Endodermal cell (in vitro differentiated cells): ENCODE measurements at regions not wholly inside any gene's neighbourhood (a gene's known extent, or its start where the extent isn't known, plus 50 kb on each side); places are given as distances from the start of the nearest gene placed in this dataset.

ENCODE experiments used
- DNase-seq: peaks from one replicate; pipeline ENCODE4 v3.0.0-alpha.2; 2017
- H3K27ac ChIP-seq: 2 replicates; pipeline ENCODE4 v1.5.1; 2013; ENCODE audit warnings: mild to moderate bottlenecking, low read depth, low read length, moderate library complexity
- H3K27me3 ChIP-seq: 2 replicates; pipeline ENCODE4 v1.6.1; 2013; ENCODE audit warnings: mild to moderate bottlenecking, low read length, moderate library complexity; ENCODE audit not compliant: insufficient read depth, control insufficient read depth, poor library complexity, severe bottlenecking
- H3K36me3 ChIP-seq: 2 replicates; pipeline ENCODE4 v1.7.0; 2013; ENCODE audit warnings: mild to moderate bottlenecking, low read length, moderate library complexity; ENCODE audit not compliant: control insufficient read depth, insufficient read depth
- H3K4me1 ChIP-seq: one replicate; pipeline ENCODE4 v1.7.0; 2013; ENCODE audit warnings: low read length; ENCODE audit not compliant: control insufficient read depth, insufficient read depth
- H3K4me3 ChIP-seq: 2 replicates; pipeline ENCODE4 v1.5.1; 2013; ENCODE audit warnings: mild to moderate bottlenecking, low read length, moderate library complexity
- H3K9ac ChIP-seq: 2 replicates; pipeline ENCODE4 v1.6.1; 2013; ENCODE audit warnings: mild to moderate bottlenecking, low read length, moderate library complexity; ENCODE audit not compliant: poor library complexity, severe bottlenecking; ENCODE audit errors: extremely low read depth
- H3K9me3 ChIP-seq: 2 replicates; pipeline ENCODE4 v1.6.1; 2013; ENCODE audit warnings: mild to moderate bottlenecking, low read length, moderate library complexity; ENCODE audit not compliant: control insufficient read depth
- H3K27ac Mint-ChIP-seq: 2 replicates; pipeline ENCODE4 v1.8.0; 2020; ENCODE audit warnings: mixed read lengths
- H3K27me3 Mint-ChIP-seq: 2 replicates; pipeline ENCODE4 v1.8.0; 2021; ENCODE audit warnings: mild to moderate bottlenecking, mixed read lengths; ENCODE audit not compliant: insufficient read depth
- H3K36me3 Mint-ChIP-seq: 2 replicates; pipeline ENCODE4 v1.8.0; 2020; ENCODE audit warnings: low read depth, mixed read lengths
- H3K4me1 Mint-ChIP-seq: 2 replicates; pipeline ENCODE4 v1.8.0; 2020; ENCODE audit warnings: mixed read lengths
- H3K4me3 Mint-ChIP-seq: 2 replicates; pipeline ENCODE4 v1.8.0; 2020; ENCODE audit warnings: mild to moderate bottlenecking, moderate library complexity, mixed read lengths
- H3K9me3 Mint-ChIP-seq: 2 replicates; pipeline ENCODE4 v1.8.0; 2020; ENCODE audit warnings: mild to moderate bottlenecking, mixed read lengths
- WGBS, 2 experiments: methylation state at CpG; one replicate each; pipeline versions ENCODE4 v1.1.5 to v1.1.7; 2013; ENCODE audit warnings: missing lambda C conversion rate in 2 of 2, mixed read lengths in 1 of 2; ENCODE audit not compliant: insufficient coverage in 1 of 2, insufficient read length in 1 of 2; 5-methylcytosine and 5-hydroxymethylcytosine counted together
- TF ChIP-seq, protein P1 (sequence below): fragments of 200-600 bp; sonication (generic); conservative IDR thresholded peaks from 2 replicates; pipeline ENCODE4 v1.5.0; 2021; ENCODE audit warnings: antibody characterized with exemption, mild to moderate bottlenecking

GRCh38 chr2:16339206-16339605 lies 326.4 kb downstream of the CYRIA start:
- Mint-ChIP-seq H3K36me3 (no peaks in the 10 kb centered on the region), H3K27ac (no peak overlapping the region), H3K27me3 (peaks cover 7% of the 10 kb centered on the region), H3K4me3 (no peak overlapping the region), H3K9me3 (peaks cover 10% of the 10 kb centered on the region), H3K4me1 (peaks cover 15% of the 10 kb centered on the region)
- TF ChIP-seq, protein P1, sequence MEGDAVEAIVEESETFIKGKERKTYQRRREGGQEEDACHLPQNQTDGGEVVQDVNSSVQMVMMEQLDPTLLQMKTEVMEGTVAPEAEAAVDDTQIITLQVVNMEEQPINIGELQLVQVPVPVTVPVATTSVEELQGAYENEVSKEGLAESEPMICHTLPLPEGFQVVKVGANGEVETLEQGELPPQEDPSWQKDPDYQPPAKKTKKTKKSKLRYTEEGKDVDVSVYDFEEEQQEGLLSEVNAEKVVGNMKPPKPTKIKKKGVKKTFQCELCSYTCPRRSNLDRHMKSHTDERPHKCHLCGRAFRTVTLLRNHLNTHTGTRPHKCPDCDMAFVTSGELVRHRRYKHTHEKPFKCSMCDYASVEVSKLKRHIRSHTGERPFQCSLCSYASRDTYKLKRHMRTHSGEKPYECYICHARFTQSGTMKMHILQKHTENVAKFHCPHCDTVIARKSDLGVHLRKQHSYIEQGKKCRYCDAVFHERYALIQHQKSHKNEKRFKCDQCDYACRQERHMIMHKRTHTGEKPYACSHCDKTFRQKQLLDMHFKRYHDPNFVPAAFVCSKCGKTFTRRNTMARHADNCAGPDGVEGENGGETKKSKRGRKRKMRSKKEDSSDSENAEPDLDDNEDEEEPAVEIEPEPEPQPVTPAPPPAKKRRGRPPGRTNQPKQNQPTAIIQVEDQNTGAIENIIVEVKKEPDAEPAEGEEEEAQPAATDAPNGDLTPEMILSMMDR = no peak
- DNase-seq = no peak
- peaks cover 13% of the 10 kb centered on the region for H3K4me1 ChIP-seq
- 95% methylated on average over 1 of the region's 1 CpG; no CpG with 5 or more reads in 1 of the 2 experiments for WGBS, 2 experiments
- H3K27me3 ChIP-seq = no peaks in the 10 kb centered on the region
- H3K4me3 ChIP-seq = no peak overlapping the region
- no peaks in the 10 kb centered on the region for H3K36me3 ChIP-seq
- no peak overlapping the region for H3K27ac ChIP-seq
- no peak overlapping the region for H3K9ac ChIP-seq
- H3K9me3 ChIP-seq = peaks cover 15% of the 10 kb centered on the region

DNA sequence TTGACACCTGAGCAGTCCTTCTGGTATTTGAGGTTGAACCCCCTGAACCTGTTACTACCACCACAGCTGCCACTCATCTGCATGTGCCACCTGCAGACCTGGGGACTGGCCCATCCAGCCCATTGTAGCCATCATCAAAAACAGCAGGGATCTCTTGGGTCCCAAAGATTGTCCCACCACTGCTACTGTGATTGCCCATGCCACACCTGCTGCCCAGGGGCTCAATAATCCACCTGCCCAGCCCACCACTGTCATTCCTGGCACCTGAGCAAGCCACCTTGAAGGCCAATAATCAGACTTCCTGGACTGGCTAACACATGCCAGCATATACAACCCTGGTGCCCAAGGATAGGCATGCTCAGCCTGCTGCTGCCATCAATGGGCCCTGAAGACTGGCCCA lies 327.6 kb downstream of the CYRIA start:
- Histone ChIP-seq H3K36me3 (no peaks in the 10 kb centered on the region), H3K4me3 (no peak overlapping the region), H3K4me1 (peaks cover 13% of the 10 kb centered on the region), H3K27me3 (no peaks in the 10 kb centered on the region), H3K9ac (no peak overlapping the region), H3K9me3 (peaks cover 15% of the 10 kb centered on the region), H3K27ac (no peak overlapping the region)
- Mint-ChIP-seq H3K27me3 (peaks cover 11% of the 10 kb centered on the region), H3K27ac (no peak overlapping the region), H3K36me3 (no peaks in the 10 kb centered on the region), H3K9me3 (peaks cover 10% of the 10 kb centered on the region), H3K4me1 (peaks cover 15% of the 10 kb centered on the region), H3K4me3 (no peak overlapping the region)
- TF ChIP-seq, protein P1 = no peak
- no peak for DNase-seq

GRCh38 chr2:16336916-16337315 lies 328.7 kb downstream of the CYRIA start:
- WGBS, 2 experiments = 93 to 98% methylated on average over 3 to 7 of the region's 7 CpGs
- no peaks in the 10 kb centered on the region for H3K36me3 ChIP-seq
- no peaks in the 10 kb centered on the region for H3K27me3 ChIP-seq
- DNase-seq = no peak
- Mint-ChIP-seq H3K27me3 (peaks cover 14% of the 10 kb centered on the region), H3K36me3 (no peaks in the 10 kb centered on the region), H3K9me3 (peaks cover 10% of the 10 kb centered on the region), H3K27ac (no peak overlapping the region), H3K4me3 (no peak overlapping the region), H3K4me1 (peaks cover 15% of the 10 kb centered on the region)
- H3K4me3 ChIP-seq = no peak overlapping the region
- no peak overlapping the region for H3K27ac ChIP-seq
- H3K9me3 ChIP-seq = peaks cover 15% of the 10 kb centered on the region
- peaks cover 13% of the 10 kb centered on the region for H3K4me1 ChIP-seq
- H3K9ac ChIP-seq = no peak overlapping the region
- TF ChIP-seq, protein P1 = no peak
